NCI-H345 treated with DMSO at 0.1 percent for 48 hours (cell line): ENCODE measurements at regions not wholly inside any gene's neighbourhood (a gene's known extent, or its start where the extent isn't known, plus 50 kb on each side); places are given as distances from the start of the nearest gene placed in this dataset.

Experiments used
- DNase-seq: peaks from one replicate; lab custom pipeline; 2025; ENCODE audit not compliant: unreplicated experiment; lab: John Stamatoyannopoulos, UW

DNA sequence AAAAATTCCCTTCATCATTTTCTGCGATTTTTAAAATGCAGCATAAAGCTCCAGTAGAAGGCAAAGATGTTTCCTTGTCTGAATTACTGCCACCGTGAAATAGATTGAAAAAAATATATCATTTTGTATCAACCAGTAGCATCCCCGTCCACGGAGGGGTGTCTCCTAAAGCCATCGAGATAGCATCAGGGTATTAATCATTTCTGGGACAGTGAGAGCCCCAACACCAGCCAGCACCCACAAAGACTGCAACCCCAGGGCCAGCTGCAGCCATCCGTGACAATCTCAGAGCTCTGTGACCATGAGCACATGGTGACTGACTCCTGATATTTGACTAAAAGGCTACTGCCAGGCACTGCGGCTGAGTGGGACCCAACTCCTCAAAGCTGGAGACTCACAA lies 64.1 kb upstream of the SIX3 start:
- DNase-seq = no peak

DNA sequence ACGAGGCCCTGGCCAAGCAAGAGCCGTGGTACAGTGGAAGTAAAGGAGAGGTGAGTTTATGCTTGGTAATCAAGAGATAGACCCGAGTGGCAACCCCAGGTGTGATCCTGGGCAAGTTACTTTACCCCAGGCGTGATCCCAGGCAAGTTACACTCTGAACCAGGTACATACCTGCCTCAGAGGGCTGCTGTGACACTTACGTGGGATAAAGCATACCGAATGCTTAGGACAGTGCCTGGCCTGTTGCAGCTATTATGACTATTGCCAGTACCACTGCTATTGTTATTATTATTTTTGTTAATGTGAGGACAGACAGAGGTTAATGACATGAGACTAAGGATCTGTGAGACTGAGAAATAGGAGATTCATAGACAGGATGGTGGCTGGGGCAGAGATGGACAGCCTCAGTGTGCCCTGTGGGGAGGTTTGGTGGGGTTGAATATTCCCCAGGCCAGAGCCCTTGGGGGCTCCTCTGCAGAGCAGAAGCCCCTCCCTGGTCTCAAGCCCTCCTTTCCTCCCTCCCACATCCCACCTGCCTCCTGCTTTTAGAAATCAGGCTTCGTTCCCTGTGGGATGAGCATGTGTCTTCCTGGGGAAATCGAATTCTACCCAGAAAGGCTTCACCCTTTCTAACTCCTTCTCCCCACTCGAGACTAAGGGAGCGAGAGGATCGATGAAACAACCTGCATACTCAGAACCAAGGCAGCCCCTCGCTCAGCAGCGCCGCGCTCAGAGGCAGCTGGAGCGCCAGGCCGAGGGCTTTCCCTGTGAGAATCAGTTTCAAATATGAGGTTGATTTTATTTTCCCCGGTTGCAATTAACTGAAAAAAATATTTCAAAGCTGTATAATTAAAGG lies 62.0 kb upstream of the SIX3 start:
- no peak for DNase-seq

DNA sequence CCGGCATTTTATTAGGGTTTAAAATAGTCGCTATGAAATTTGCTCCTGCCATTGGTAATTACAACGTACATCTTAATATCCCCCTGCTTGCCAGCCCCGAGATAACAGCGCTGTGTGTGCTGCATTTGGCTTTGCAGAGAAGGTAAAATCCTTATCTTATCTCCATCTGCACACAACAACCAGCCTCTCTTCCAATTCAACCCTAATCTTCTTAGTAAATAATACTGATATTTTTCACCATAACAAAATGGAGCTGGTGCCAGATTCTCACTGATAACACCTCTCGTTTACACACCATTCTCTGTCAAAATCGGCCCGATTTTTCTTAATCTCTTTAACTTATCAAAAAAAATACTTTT lies 61.4 kb upstream of the SIX3 start:
- DNase-seq = no peak

DNA sequence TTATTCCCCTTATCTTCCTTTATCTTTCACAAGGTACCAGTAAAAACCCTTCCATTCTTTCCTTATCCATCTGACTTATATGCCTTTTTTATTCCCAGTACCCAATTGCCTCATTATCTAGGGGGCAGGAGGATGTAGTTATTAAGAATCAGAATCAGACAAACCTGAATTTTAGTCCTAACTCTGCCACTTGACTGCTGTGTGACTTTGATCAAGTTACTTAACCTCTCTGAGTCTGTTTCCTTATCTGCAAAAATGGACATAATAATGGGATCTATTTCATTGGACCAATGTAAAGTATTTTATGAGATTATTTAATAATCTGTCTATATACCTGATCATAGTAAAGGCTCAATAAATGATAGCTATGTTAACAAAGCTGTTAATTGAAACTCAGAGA lies 59.6 kb upstream of the SIX3 start:
- no peak for DNase-seq

DNA sequence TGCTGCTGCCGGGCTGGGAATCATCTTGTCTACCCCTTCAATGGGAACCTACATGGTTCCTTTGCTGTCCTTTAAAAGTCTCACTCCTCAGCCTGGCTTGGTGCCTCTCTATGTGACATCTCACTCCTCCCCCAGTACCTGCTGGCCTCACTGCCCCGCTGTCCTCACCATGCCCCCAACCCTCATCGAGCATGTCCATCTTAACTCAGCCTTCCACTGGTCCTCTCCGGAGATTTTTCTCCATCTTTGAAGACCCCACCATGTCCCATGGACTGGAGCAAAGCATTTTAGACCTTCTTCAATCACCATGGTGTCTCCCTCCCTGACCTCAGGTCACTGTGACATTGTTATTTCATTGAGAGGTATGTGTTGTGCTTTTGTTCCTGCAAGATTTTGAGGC lies 58.1 kb upstream of the SIX3 start:
- no peak for DNase-seq

DNA sequence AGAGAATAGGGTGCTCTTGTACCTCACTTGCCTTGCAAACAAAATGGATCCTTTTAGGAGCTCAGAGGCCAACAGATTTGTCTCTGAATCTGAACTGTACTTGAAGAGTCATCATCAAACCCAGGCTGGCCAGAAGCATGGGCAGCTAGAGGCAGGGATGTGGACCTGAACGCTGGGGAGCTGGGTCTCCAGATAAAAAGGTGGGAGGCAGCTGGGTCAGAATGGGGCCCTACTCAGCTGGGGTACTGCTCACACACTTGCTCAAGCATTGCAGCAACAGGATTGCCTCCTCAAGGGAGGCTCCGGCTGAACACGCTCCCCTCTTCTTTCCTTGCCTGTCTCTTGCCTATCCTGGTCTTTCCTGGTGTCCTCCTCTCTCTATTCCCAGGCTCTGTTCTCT lies 57.3 kb upstream of the SIX3 start:
- no peak for DNase-seq

DNA sequence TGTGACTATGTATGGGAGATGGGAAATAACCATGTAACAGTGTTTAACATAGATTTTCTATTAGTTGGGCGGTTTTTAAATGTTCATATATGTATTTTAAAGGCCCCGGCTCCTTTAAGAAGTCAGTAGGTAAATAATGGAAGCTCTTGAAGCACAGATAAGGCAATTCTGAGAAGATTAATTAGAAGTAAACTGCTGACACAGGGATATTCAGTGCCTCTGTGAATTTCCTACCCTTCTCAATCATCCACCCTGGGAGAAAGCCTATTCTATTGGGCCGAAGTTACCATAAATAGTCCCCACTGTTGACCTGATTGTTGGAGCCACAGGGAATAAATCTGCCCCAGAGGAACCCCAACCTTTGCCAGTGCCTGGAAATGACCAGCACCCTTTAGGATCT lies 56.8 kb upstream of the SIX3 start:
- no peak for DNase-seq

DNA sequence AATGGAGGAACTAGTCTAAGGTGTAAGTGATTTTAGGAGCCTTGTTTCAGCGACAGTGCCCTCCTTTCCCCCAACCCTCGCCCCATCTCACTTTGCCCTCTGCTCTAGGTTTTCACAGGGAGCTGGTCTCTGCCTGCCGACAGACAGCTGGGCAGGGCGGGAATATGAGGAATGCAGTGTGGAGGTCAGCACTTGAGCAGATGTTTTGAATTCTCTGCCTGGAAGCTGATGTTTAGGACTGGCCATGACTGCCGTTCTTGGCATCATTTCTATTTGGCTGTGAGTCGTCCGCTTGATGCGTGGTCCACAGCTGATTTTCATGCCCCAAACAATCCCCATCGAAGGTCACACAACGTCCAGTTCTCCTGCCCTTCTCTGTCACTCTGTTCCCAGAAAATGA lies 55.1 kb upstream of the SIX3 start:
- DNase-seq = no peak

DNA sequence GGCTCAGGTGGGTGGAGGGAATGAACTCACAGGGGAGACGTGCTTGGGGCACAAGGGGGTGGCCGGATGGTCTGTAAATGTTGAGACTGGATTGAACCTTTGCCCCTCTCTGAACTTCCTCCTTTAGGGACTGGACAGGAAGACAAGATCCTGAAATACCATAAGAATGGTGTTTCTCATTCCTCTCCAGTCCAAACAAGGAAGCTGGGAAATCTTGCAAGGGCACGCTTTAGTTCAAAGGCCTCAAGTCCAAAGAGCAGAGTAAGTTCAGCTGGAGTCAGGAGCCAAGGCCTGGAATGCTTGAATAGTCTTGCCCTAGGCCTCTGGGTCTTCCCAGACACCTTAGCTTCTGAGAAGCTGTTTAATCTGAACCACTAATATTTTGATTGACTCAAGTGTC lies 52.4 kb upstream of the SIX3 start:
- no peak for DNase-seq
